GM21723 (cell line): ENCODE measurements at regions not wholly inside any gene's neighbourhood (a gene's known extent, or its start where the extent isn't known, plus 50 kb on each side); places are given as distances from the start of the nearest gene placed in this dataset.
"Not testable (repeated sequence)": the region's sequence is repeated elsewhere in the genome, so short reads cannot be mapped to it uniquely, and the experiment has no call there.

Experiments
- ATAC-seq: cut with Tn5 transposase; IDR thresholded peaks from one replicate; pipeline ENCODE4 v1.9.1; 2021; ENCODE audit warnings: mild to moderate bottlenecking, moderate library complexity; ENCODE audit not compliant: unreplicated experiment

GRCh38 chr17:70510288-70510687 is 341.0 kb downstream of the KCNJ2 start:
- no peak for ATAC-seq

- ATAC-seq, result no peak
Measured at GRCh38 chr17:70517816-70518215, 348.5 kb downstream of the KCNJ2 start.

GRCh38 chr17:70519300-70519699 is 350.0 kb downstream of the KCNJ2 start:
- ATAC-seq, result no peak

- ATAC-seq, result no peak
Measured at GRCh38 chr17:70520447-70520846, 351.1 kb downstream of the KCNJ2 start.

GRCh38 chr17:70520956-70521355 is 351.6 kb downstream of the KCNJ2 start:
- ATAC-seq, result no peak

- ATAC-seq, result no peak
Measured at GRCh38 chr17:70521821-70522256, 352.5 kb downstream of the KCNJ2 start.

GRCh38 chr17:70523426-70523825 is 354.1 kb downstream of the KCNJ2 start:
- ATAC-seq, result no peak

- not testable (repeated sequence) for ATAC-seq
Measured at GRCh38 chr17:70525035-70525434, 355.7 kb downstream of the KCNJ2 start.

- ATAC-seq, result no peak
Measured at GRCh38 chr17:70525961-70526360, 356.6 kb downstream of the KCNJ2 start.

GRCh38 chr17:70527364-70527888 is 358.1 kb downstream of the KCNJ2 start:
- ATAC-seq, result no peak

- no peak for ATAC-seq
Measured at GRCh38 chr17:70533427-70533826, 364.1 kb downstream of the KCNJ2 start.

- ATAC-seq, result no peak
Measured at GRCh38 chr17:70535986-70536385, 366.7 kb downstream of the KCNJ2 start.

GRCh38 chr17:70539132-70539924 is 370.0 kb downstream of the KCNJ2 start:
- ATAC-seq, result no peak

- ATAC-seq, result no peak
Measured at GRCh38 chr17:70542876-70543275, 373.5 kb downstream of the KCNJ2 start.

- no peak for ATAC-seq
Measured at GRCh38 chr17:70544317-70544716, 375.0 kb downstream of the KCNJ2 start.

GRCh38 chr17:70552230-70552981 is 383.1 kb downstream of the KCNJ2 start:
- ATAC-seq, result no peak

- no peak for ATAC-seq
Measured at GRCh38 chr17:70552982-70553334, 383.6 kb downstream of the KCNJ2 start.

GRCh38 chr17:70555723-70556122 is 386.4 kb downstream of the KCNJ2 start:
- ATAC-seq, result no peak

- ATAC-seq, result no peak
Measured at GRCh38 chr17:70558821-70559220, 389.5 kb downstream of the KCNJ2 start.

GRCh38 chr17:70560471-70560870 is 391.1 kb downstream of the KCNJ2 start:
- ATAC-seq, result no peak

- no peak for ATAC-seq
Measured at GRCh38 chr17:70562137-70562536, 392.8 kb downstream of the KCNJ2 start.

- no peak for ATAC-seq
Measured at GRCh38 chr17:70563281-70563820, 394.0 kb downstream of the KCNJ2 start.
